Natural killer cell (primary cell): ENCODE measurements at regions not wholly inside any gene's neighbourhood (a gene's known extent, or its start where the extent isn't known, plus 50 kb on each side); places are given as distances from the start of the nearest gene placed in this dataset.

Source experiments
- ATAC-seq, 3 donors: fragments of 150-1000 bp in 2 of 3; fragments of 200-7000 bp in 1 of 3; cut with Tn5 transposase; 1 replicate in 1 of 3; 2 replicates in 2 of 3; pipeline ENCODE4 v1.10.0; 2021; ENCODE audit warnings: mild to moderate bottlenecking in 2 of 3, moderate library complexity in 2 of 3
- DNase-seq, 2 donors: peaks; one replicate each; pipeline versions ENCODE4 v3.0.0 to v3.0.0-alpha.2; 2013 to 2021; ENCODE audit warnings: mixed read lengths in 1 of 2
- H3K27ac ChIP-seq: one replicate; pipeline ENCODE4 v1.5.1; 2013; ENCODE audit warnings: mild to moderate bottlenecking, low read length
- H3K27me3 ChIP-seq: one replicate; pipeline ENCODE4 v1.6.1; 2013; ENCODE audit warnings: low read length; ENCODE audit not compliant: control insufficient read depth, insufficient read depth
- H3K36me3 ChIP-seq: one replicate; pipeline ENCODE4 v1.6.1; 2013; ENCODE audit warnings: low read length; ENCODE audit not compliant: control insufficient read depth, insufficient read depth
- H3K4me1 ChIP-seq: one replicate; pipeline ENCODE4 v1.6.1; 2013; ENCODE audit warnings: low read length; ENCODE audit not compliant: control insufficient read depth, insufficient read depth
- H3K4me3 ChIP-seq: one replicate; pipeline ENCODE4 v1.5.1; 2013; ENCODE audit warnings: low read length
- H3K9me3 ChIP-seq: one replicate; pipeline ENCODE4 v1.6.1; 2013; ENCODE audit warnings: low read length; ENCODE audit not compliant: control insufficient read depth, insufficient read depth
- H3K27ac Mint-ChIP-seq, 2 donors: one replicate each; pipeline ENCODE4 v1.8.0; 2022; ENCODE audit warnings: mild to moderate bottlenecking in 2 of 2, mixed read lengths in 2 of 2, moderate library complexity in 1 of 2
- H3K27me3 Mint-ChIP-seq, 2 donors: one replicate each; pipeline ENCODE4 v1.8.0; 2022; ENCODE audit warnings: low read depth in 2 of 2, mixed read lengths in 2 of 2
- H3K36me3 Mint-ChIP-seq: one replicate; pipeline ENCODE4 v1.8.0; 2022; ENCODE audit warnings: mixed read lengths
- H3K4me1 Mint-ChIP-seq, 2 donors: one replicate each; pipeline ENCODE4 v1.8.0; 2022; ENCODE audit warnings: mixed read lengths in 2 of 2
- H3K4me3 Mint-ChIP-seq: one replicate; pipeline ENCODE4 v1.8.0; 2022; ENCODE audit warnings: mild to moderate bottlenecking, moderate library complexity, mixed read lengths
- H3K9me3 Mint-ChIP-seq, 2 donors: one replicate each; pipeline ENCODE4 v1.8.0; 2022; ENCODE audit warnings: mixed read lengths in 2 of 2
- WGBS: methylation state at CpG from one replicate; pipeline ENCODE4 v1.1.7; 2013; ENCODE audit warnings: missing lambda C conversion rate; ENCODE audit not compliant: insufficient coverage; 5-methylcytosine and 5-hydroxymethylcytosine counted together
- intact Hi-C: fragments of 100-400 bp; cut with micrococcal nuclease; formaldehyde crosslinking; loops from one replicate; pipeline ENCODE4 v1.14.2; 2022
- TF ChIP-seq, protein P1 (sequence below): fragments of 200-600 bp; IDR thresholded peaks from one replicate; pipeline ENCODE4 v1.8.0; 2022; ENCODE audit warnings: antibody characterized with exemption

DNA sequence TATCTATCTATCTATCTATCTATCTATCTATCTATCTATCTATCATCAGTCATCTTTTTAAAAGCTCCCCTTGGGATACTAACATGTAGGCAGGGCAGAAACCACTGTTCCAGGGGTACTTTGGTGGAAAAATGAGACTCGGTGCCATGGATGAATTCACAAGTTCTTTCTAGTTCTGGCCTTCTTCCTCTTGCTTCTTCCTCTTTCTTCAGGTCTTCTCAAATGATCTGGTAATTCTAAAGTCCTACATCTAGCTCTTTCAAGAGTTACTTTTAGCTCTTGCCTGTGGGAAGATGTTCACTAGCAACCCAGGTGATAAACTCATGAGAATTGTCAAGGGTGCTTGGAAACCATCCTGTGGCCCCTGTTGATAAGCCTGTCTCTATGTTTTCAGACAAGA is 168.5 kb upstream of the TBC1D5 start:
- no peaks in the 10 kb centered on the region for H3K36me3 ChIP-seq
- no peaks in the 10 kb centered on the region for H3K9me3 ChIP-seq
- ATAC-seq (no peak), DNase-seq (no peak)
- no peaks in the 10 kb centered on the region for H3K4me1 Mint-ChIP-seq
- no peaks in the 10 kb centered on the region for H3K36me3 Mint-ChIP-seq
- H3K27me3 ChIP-seq, result no peaks in the 10 kb centered on the region
- no peak overlapping the region for H3K4me3 ChIP-seq
- 75% methylated on average over 1 of the region's 1 CpG for WGBS
- no peaks in the 10 kb centered on the region for H3K9me3 Mint-ChIP-seq
- H3K4me3 Mint-ChIP-seq, result no peak overlapping the region
- TF ChIP-seq, protein P1, sequence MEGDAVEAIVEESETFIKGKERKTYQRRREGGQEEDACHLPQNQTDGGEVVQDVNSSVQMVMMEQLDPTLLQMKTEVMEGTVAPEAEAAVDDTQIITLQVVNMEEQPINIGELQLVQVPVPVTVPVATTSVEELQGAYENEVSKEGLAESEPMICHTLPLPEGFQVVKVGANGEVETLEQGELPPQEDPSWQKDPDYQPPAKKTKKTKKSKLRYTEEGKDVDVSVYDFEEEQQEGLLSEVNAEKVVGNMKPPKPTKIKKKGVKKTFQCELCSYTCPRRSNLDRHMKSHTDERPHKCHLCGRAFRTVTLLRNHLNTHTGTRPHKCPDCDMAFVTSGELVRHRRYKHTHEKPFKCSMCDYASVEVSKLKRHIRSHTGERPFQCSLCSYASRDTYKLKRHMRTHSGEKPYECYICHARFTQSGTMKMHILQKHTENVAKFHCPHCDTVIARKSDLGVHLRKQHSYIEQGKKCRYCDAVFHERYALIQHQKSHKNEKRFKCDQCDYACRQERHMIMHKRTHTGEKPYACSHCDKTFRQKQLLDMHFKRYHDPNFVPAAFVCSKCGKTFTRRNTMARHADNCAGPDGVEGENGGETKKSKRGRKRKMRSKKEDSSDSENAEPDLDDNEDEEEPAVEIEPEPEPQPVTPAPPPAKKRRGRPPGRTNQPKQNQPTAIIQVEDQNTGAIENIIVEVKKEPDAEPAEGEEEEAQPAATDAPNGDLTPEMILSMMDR, result no peak
- no peaks in the 10 kb centered on the region for H3K4me1 ChIP-seq
- no peak overlapping the region for H3K27ac Mint-ChIP-seq
- intact Hi-C loops, result no loop called here
- H3K27me3 Mint-ChIP-seq, result peaks cover 7 to 14% of the 10 kb centered on the region in 2 donors
- H3K27ac ChIP-seq, result no peak overlapping the region

GRCh38 chr3:17909714-17910113 is 167.3 kb upstream of the TBC1D5 start:
- H3K27ac ChIP-seq, result no peak overlapping the region
- DNase-seq (no peak), ATAC-seq (no peak)
- no peaks in the 10 kb centered on the region for H3K27me3 ChIP-seq
- no peak overlapping the region for H3K4me3 ChIP-seq
- peaks cover 10 to 24% of the 10 kb centered on the region in 2 donors for H3K27me3 Mint-ChIP-seq
- no peaks in the 10 kb centered on the region for H3K36me3 ChIP-seq
- TF ChIP-seq, protein P1, result no peak
- no peak overlapping the region for H3K4me3 Mint-ChIP-seq
- 79% methylated on average over 3 of the region's 3 CpGs for WGBS
- no peaks in the 10 kb centered on the region for H3K9me3 Mint-ChIP-seq
- intact Hi-C loops, result loop anchor here (10.0 kb wide), 1 partner anchor 1075 kb away; no protein-coding TSS in a partner anchor
- H3K9me3 ChIP-seq, result no peaks in the 10 kb centered on the region
- no peaks in the 10 kb centered on the region for H3K4me1 Mint-ChIP-seq
- no peaks in the 10 kb centered on the region for H3K4me1 ChIP-seq
- no peaks in the 10 kb centered on the region for H3K36me3 Mint-ChIP-seq
- H3K27ac Mint-ChIP-seq, result no peak overlapping the region

- Histone ChIP-seq H3K4me3 (no peak overlapping the region), H3K36me3 (no peaks in the 10 kb centered on the region), H3K27me3 (no peaks in the 10 kb centered on the region), H3K9me3 (no peaks in the 10 kb centered on the region), H3K4me1 (no peaks in the 10 kb centered on the region), H3K27ac (no peak overlapping the region)
- no peaks in the 10 kb centered on the region for H3K9me3 Mint-ChIP-seq
- DNase-seq (no peak), ATAC-seq (no peak)
- intact Hi-C loops, result loop anchor here (10.0 kb wide), 1 partner anchor 1076 kb away; no protein-coding TSS in a partner anchor
- H3K36me3 Mint-ChIP-seq, result no peaks in the 10 kb centered on the region
- H3K27ac Mint-ChIP-seq, result no peak overlapping the region
- WGBS, result 88% methylated on average over 5 of the region's 5 CpGs
- no peak overlapping the region for H3K4me3 Mint-ChIP-seq
- peaks cover 10 to 24% of the 10 kb centered on the region in 2 donors for H3K27me3 Mint-ChIP-seq
- H3K4me1 Mint-ChIP-seq, result no peaks in the 10 kb centered on the region
- TF ChIP-seq, protein P1, result no peak
Measured at GRCh38 chr3:17908399-17909191, 166.2 kb upstream of the TBC1D5 start.
